Heart left ventricle (tissue), 16 donors: ENCODE measurements at regions not wholly inside any gene's neighbourhood (a gene's known extent, or its start where the extent isn't known, plus 50 kb on each side); places are given as distances from the start of the nearest gene placed in this dataset.
"Not testable (repeated sequence)": the region's sequence is repeated elsewhere in the genome, so short reads cannot be mapped to it uniquely, and the experiment has no call there.

Source experiments
- ATAC-seq, 4 donors: fragments of 200-7000 bp; cut with Tn5 transposase; one replicate each; pipeline ENCODE4 v1.9.1; 2020 to 2022; ENCODE audit warnings: moderate library complexity in 4 of 4, mild to moderate bottlenecking in 3 of 4, moderate number of reproducible peaks in 1 of 4
- DNase-seq, 5 donors: peaks; one replicate each; pipeline ENCODE4 v3.0.0-alpha.2; 2020
- H3K27ac ChIP-seq, 12 donors: fragments of 200-600 bp; sonication (generic) in 4 of 12; one replicate each; pipeline versions ENCODE4 v1.5.0 to v1.8.0; 2016 to 2022; ENCODE audit warnings: mild to moderate bottlenecking in 2 of 12
- H3K27me3 ChIP-seq, 9 donors: fragments of 200-600 bp; sonication (generic) in 2 of 9; one replicate each; pipeline versions ENCODE4 v1.5.1 to v1.8.0; 2016 to 2022; ENCODE audit warnings: mild to moderate bottlenecking in 3 of 9
- H3K36me3 ChIP-seq, 9 donors: fragments of 200-600 bp; sonication (generic) in 2 of 9; one replicate each; pipeline versions ENCODE4 v1.5.0 to v1.8.0; 2018 to 2022; ENCODE audit warnings: mild to moderate bottlenecking in 2 of 9
- H3K4me1 ChIP-seq, 12 donors: fragments of 200-600 bp; sonication (generic) in 4 of 12; one replicate each; pipeline versions ENCODE4 v1.5.0 to v1.8.0; 2016 to 2022; ENCODE audit warnings: mild to moderate bottlenecking in 3 of 12
- H3K4me3 ChIP-seq, 12 donors: fragments of 200-600 bp; sonication (generic) in 4 of 12; one replicate each; pipeline versions ENCODE4 v1.5.0 to v1.8.0; 2017 to 2022; ENCODE audit warnings: mild to moderate bottlenecking in 9 of 12, moderate library complexity in 4 of 12
- H3K9me3 ChIP-seq, 12 donors: fragments of 200-600 bp; sonication (generic) in 4 of 12; one replicate each; pipeline versions ENCODE4 v1.5.0 to v1.8.0; 2016 to 2022; ENCODE audit warnings: mild to moderate bottlenecking in 1 of 12
- POLR2A ChIP-seq, 2 donors: fragments of 450-650 bp; IDR thresholded peaks; one replicate each; pipeline ENCODE4 v1.6.1; 2017; ENCODE audit warnings: antibody characterized with exemption in 2 of 2, mild to moderate bottlenecking in 2 of 2, moderate library complexity in 2 of 2
- WGBS, 4 donors: extraction: QIAGEN DNeasy Blood & Tissue Kit in 2 of 4; methylation state at CpG; one replicate each; pipeline versions ENCODE4 v1.1.5 to v1.1.7; 2013 to 2018; 5-methylcytosine and 5-hydroxymethylcytosine counted together
- intact Hi-C, 10 donors: fragments of 100-400 bp; cut with DNase I; formaldehyde crosslinking; loops; one replicate each; pipeline versions ENCODE4 v1.11.1 to v1.14.2; 2022
- TF ChIP-seq, protein P1 (sequence below), 12 donors: fragments of 200-600 bp; sonication (generic) in 4 of 12; IDR thresholded peaks; one replicate each; pipeline versions ENCODE4 v1.5.0 to v1.8.0; 2018 to 2022; ENCODE audit warnings: antibody characterized with exemption in 12 of 12, mild to moderate bottlenecking in 5 of 12
- donor health status: ischemic (EF 13 %, LVEDD 7.1; RV severe dilation, severe dysfunction).
- donor health status: healthy with polysubstance abuse.
- donor health status: DM: no; HTN: yes; CAD: no.
- donor health status: DM: no; HTN: no; CAD: no.
- donor health status: ischemic (EF 25% LVEDD 6.9; RV normal size, moderate dysfunction).
- donor health status: ischemic (EF 25% LVEDD 5.7; RV mildly dilated, moderate dysfunction).
- donor health status: healthy.
- donor health status: DM: yes; HTN: yes; CAD: no.
- donor health status: ischemic (EF 35%, LVEDD 5.7; RV mildly dilated, moderate dysfunction).
- donor health status: nonischemic (EF 11% LVEDD 7.7; RV severe dilation, severe dysfunction).
- donor health status: DM: yes; HTN: yes; CAD: no.
- donor health status: PGD.
- donor health status: ischemic (EF 29% LVEDD 5.4; RV normal size, mild dysfunction).
- donor health status: nonischemic (EF 23%, LVEDD 6.1; RV moderate dilation, normal function).

DNA sequence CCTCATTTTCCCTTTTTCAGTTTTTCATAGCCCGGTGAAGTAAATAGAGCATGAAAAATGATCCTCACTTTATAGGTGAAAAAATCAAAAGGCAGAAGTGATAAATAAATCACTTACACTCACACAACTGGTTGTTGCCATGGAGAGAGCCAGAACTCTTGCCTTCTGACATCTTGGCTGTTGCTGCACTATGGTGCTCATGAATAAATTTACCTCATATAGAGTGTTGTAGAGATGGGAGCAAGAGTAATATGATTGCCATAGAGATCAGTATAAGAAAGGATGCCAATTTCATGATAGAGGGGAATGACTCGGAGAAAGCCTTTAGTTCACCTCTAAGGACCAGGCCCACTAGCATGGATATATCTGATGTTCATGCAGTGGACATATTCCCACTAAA is 82.5 kb upstream of the TMEM178A start:
- Histone ChIP-seq H3K27ac (no peak overlapping the region), H3K4me1 (peaks cover 0 to 6% (median 0%) of the 10 kb centered on the region in 12 donors), H3K4me3 (no peak overlapping the region), H3K9me3 (peaks cover 0 to 21% (median 3%) of the 10 kb centered on the region in 12 donors), H3K27me3 (no peaks in the 10 kb centered on the region), H3K36me3 (no peaks in the 10 kb centered on the region)
- TF ChIP-seq, protein P1, sequence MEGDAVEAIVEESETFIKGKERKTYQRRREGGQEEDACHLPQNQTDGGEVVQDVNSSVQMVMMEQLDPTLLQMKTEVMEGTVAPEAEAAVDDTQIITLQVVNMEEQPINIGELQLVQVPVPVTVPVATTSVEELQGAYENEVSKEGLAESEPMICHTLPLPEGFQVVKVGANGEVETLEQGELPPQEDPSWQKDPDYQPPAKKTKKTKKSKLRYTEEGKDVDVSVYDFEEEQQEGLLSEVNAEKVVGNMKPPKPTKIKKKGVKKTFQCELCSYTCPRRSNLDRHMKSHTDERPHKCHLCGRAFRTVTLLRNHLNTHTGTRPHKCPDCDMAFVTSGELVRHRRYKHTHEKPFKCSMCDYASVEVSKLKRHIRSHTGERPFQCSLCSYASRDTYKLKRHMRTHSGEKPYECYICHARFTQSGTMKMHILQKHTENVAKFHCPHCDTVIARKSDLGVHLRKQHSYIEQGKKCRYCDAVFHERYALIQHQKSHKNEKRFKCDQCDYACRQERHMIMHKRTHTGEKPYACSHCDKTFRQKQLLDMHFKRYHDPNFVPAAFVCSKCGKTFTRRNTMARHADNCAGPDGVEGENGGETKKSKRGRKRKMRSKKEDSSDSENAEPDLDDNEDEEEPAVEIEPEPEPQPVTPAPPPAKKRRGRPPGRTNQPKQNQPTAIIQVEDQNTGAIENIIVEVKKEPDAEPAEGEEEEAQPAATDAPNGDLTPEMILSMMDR (IDR thresholded peaks at IDR 0.05): no peak
- TF ChIP-seq POLR2A (IDR thresholded peaks at IDR 0.05): no peak
- ATAC-seq: no peak
- WGBS, 4 donors: 97 to 99% (median 98%) methylated on average over 2 of the region's 2 CpGs
- no peak for DNase-seq
- intact Hi-C loops: no loop called here

DNA sequence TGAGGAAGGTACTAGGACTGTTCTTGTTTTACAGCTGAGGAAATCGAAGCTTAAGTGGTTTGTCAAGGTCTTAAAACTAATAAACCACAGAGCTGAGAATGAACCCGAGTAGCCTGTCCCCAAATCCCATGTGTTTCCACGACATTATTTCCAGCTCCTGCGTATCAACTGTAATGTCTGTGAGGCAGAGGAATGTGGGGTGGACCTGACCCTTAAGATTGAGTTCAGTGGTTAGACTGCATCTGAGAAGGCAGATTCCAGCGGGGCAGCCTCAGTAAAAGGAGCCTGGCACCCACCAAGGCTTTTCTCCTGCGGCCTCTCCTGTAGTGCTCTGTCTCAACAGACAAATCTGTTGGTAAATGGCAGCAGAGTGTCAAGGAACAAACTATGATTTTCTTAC is 81.9 kb upstream of the TMEM178A start:
- Histone ChIP-seq H3K4me1 (peaks cover 0 to 6% (median 0%) of the 10 kb centered on the region in 12 donors), H3K9me3 (peaks cover 0 to 21% (median 3%) of the 10 kb centered on the region in 12 donors), H3K27me3 (no peaks in the 10 kb centered on the region), H3K36me3 (no peaks in the 10 kb centered on the region), H3K4me3 (no peak overlapping the region), H3K27ac (no peak overlapping the region)
- ATAC-seq (no peak), DNase-seq (no peak)
- TF ChIP-seq, protein P1 (IDR thresholded peaks at IDR 0.05): no peak
- TF ChIP-seq POLR2A (IDR thresholded peaks at IDR 0.05): no peak
- WGBS, 4 donors: 82 to 88% (median 85%) methylated on average over 6 of the region's 6 CpGs
- intact Hi-C loops: no loop called here

DNA sequence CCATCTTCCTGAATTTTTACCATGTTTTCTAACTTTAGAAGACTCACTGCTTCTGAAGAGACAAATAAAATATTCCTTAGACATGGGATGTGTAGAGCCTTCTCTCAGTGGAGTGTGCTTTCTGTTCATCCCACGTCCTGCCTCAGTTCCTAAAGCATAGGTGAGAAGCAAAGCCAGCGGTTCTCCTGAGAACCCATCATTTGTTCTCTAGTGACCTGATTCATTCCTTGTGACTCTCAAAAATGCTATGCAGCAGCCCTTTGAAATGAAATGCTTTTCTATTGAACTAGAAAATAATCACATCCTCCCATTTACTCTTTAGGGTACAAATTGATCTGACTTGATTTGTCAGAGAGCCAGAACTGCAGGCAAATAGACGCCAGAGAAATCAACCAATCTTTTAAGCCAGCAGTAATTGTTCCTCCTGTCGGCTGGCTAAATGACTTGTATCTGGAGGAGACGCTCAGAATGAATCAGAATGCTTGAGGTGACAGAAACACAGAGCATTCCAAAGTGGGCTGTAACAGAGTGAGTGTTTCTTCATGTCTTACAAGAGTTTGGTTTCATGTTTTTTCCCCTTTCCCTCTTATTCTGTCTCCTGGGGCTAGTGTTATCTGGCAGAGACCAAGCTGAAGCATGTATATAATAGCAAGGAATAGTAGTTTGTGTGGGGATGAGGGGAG is 81.3 kb upstream of the TMEM178A start:
- peaks cover 0 to 6% (median 0%) of the 10 kb centered on the region in 12 donors for H3K4me1 ChIP-seq
- H3K9me3 ChIP-seq: peaks cover 0 to 21% (median 3%) of the 10 kb centered on the region in 12 donors
- ATAC-seq: peak in 1 of 4 donors; percentile 38
- H3K27me3 ChIP-seq: no peaks in the 10 kb centered on the region
- no peak for DNase-seq
- TF ChIP-seq, protein P1 (IDR thresholded peaks at IDR 0.05): no peak
- no peak for TF ChIP-seq POLR2A (IDR thresholded peaks at IDR 0.05)
- 61 to 80% (median 64%) methylated on average over 5 of the region's 5 CpGs for WGBS, 4 donors
- H3K27ac ChIP-seq: no peak overlapping the region
- H3K36me3 ChIP-seq: peaks cover 0 to 3% (median 0%) of the 10 kb centered on the region in 9 donors
- no peak overlapping the region for H3K4me3 ChIP-seq
- intact Hi-C loops: no loop called here

DNA sequence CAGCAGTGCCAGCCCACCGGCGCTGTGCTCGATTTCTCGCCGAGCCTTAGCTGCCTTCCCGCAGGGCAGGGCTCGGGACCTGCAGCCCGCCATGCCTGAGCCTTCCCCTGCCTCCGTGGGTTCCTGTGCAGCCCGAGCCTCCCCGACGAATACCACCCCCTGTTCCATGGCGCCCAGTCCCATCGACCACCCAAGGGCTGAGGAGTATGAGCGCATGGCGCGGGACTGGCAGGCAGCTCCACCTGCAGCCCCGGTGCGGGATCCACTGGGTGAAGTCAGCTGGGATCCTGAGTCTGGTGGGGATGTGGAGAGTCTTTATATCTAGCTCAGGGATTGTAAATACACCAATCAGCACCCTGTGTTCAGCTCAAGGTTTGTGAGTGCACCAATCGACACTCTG is 80.2 kb upstream of the TMEM178A start:
- H3K4me3 ChIP-seq, H3K27me3 ChIP-seq, DNase-seq, H3K27ac ChIP-seq, intact Hi-C loops, H3K4me1 ChIP-seq, H3K36me3 ChIP-seq, ATAC-seq: not testable (repeated sequence)
- 96 to 98% (median 97%) methylated on average over 11 to 20 of the region's 20 CpGs for WGBS, 4 donors
- peaks cover 0 to 18% (median 1%) of the 10 kb centered on the region in 12 donors for H3K9me3 ChIP-seq

DNA sequence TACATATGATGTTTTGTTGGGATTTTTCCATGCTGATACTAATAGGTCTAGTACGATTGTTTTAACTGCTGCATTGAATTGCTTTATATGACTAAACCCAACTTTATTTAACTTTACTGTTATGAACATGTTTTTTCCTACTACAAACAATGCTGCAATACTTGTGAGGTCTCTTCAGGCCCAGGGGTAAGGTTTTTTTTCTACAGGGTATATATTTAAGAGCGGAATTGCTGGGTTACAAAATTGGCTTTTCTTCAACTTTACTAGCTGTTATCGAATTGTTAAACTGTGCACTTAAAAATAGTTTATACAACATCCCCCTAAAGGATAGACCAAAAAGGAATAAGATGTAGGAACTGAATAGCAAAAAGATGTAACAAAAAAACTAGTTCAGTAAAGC is 78.5 kb upstream of the TMEM178A start:
- intact Hi-C loops: no loop called here
- H3K4me1 ChIP-seq: peaks cover 0 to 6% (median 0%) of the 10 kb centered on the region in 12 donors
- peaks cover 0 to 7% (median 0%) of the 10 kb centered on the region in 9 donors for H3K36me3 ChIP-seq
- no peak for TF ChIP-seq POLR2A (IDR thresholded peaks at IDR 0.05)
- TF ChIP-seq, protein P1 (IDR thresholded peaks at IDR 0.05): no peak
- DNase-seq (no peak), ATAC-seq (no peak)
- peaks cover 0 to 11% (median 0%) of the 10 kb centered on the region in 12 donors for H3K9me3 ChIP-seq
- no peak overlapping the region for H3K27ac ChIP-seq
- H3K27me3 ChIP-seq: no peaks in the 10 kb centered on the region
- H3K4me3 ChIP-seq: no peak overlapping the region
- 78 to 98% (median 95%) methylated on average over 3 of the region's 3 CpGs for WGBS, 4 donors
